ENCODE measurements at regions not wholly inside any gene's neighbourhood (a gene's known extent, or its start where the extent isn't known, plus 50 kb on each side); places are given as distances from the start of the nearest gene placed in this dataset.

- no peak overlapping the region for H3K4me3 ChIP-seq (ENCODE audit: low read depth, low read length)
- TF ChIP-seq CTCF (IDR thresholded peaks at IDR 0.05; ENCODE audit: control insufficient read depth, extremely low read depth, insufficient read depth), result no peak
- no peak for DNase-seq (ENCODE audit: low read depth)
Observed at GRCh38 chr11:15651816-15652215, 537.1 kb downstream of the INSC start.

- no peak overlapping the region for H3K4me3 ChIP-seq (ENCODE audit: low read depth, low read length)
- TF ChIP-seq CTCF (IDR thresholded peaks at IDR 0.05; ENCODE audit: control insufficient read depth, extremely low read depth, insufficient read depth), result no peak
- no peak for DNase-seq (ENCODE audit: low read depth)
Observed at GRCh38 chr11:15653191-15653710, 538.5 kb downstream of the INSC start.

GRCh38 chr11:15654451-15654850 lies 539.7 kb downstream of the INSC start:
- no peak overlapping the region for H3K4me3 ChIP-seq (ENCODE audit: low read depth, low read length)
- no peak for TF ChIP-seq CTCF (IDR thresholded peaks at IDR 0.05; ENCODE audit: control insufficient read depth, extremely low read depth, insufficient read depth)
- no peak for DNase-seq (ENCODE audit: low read depth)

GRCh38 chr11:15655552-15655951 lies 540.8 kb downstream of the INSC start:
- H3K4me3 ChIP-seq (ENCODE audit: low read depth, low read length), result no peak overlapping the region
- no peak for TF ChIP-seq CTCF (IDR thresholded peaks at IDR 0.05; ENCODE audit: control insufficient read depth, extremely low read depth, insufficient read depth)

GRCh38 chr11:15657264-15657663 lies 542.5 kb downstream of the INSC start:
- DNase-seq (ENCODE audit: low read depth), result no peak
- TF ChIP-seq CTCF (IDR thresholded peaks at IDR 0.05; ENCODE audit: control insufficient read depth, extremely low read depth, insufficient read depth), result no peak
- H3K4me3 ChIP-seq (ENCODE audit: low read depth, low read length), result no peak overlapping the region

More at GRCh38 chr11:15655552-15655951, 540.8 kb downstream of the INSC start:
- DNase-seq (ENCODE audit: low read depth), result no peak

- DNase-seq (ENCODE audit: low read depth), result no peak
- no peak for TF ChIP-seq CTCF (IDR thresholded peaks at IDR 0.05; ENCODE audit: control insufficient read depth, extremely low read depth, insufficient read depth)
- H3K4me3 ChIP-seq (ENCODE audit: low read depth, low read length), result no peak overlapping the region
Observed at GRCh38 chr11:15660496-15660895, 545.8 kb downstream of the INSC start.

- no peak for TF ChIP-seq CTCF (IDR thresholded peaks at IDR 0.05; ENCODE audit: control insufficient read depth, extremely low read depth, insufficient read depth)
- DNase-seq (ENCODE audit: low read depth), result peak; percentile 34
- no peak overlapping the region for H3K4me3 ChIP-seq (ENCODE audit: low read depth, low read length)
Observed at GRCh38 chr11:15662285-15662684, 547.6 kb downstream of the INSC start.
